Activated CD4-positive, alpha-beta T cell treated with anti-CD3 and anti-CD28 coated beads for 24 hours (primary cell): ENCODE measurements at regions not wholly inside any gene's neighbourhood (a gene's known extent, or its start where the extent isn't known, plus 50 kb on each side); places are given as distances from the start of the nearest gene placed in this dataset.

Source experiments
- DNase-seq, 2 donors: peaks; one replicate each; pipeline ENCODE4 v3.0.0-alpha.2; 2020; ENCODE audit warnings: low read depth in 2 of 2

DNA sequence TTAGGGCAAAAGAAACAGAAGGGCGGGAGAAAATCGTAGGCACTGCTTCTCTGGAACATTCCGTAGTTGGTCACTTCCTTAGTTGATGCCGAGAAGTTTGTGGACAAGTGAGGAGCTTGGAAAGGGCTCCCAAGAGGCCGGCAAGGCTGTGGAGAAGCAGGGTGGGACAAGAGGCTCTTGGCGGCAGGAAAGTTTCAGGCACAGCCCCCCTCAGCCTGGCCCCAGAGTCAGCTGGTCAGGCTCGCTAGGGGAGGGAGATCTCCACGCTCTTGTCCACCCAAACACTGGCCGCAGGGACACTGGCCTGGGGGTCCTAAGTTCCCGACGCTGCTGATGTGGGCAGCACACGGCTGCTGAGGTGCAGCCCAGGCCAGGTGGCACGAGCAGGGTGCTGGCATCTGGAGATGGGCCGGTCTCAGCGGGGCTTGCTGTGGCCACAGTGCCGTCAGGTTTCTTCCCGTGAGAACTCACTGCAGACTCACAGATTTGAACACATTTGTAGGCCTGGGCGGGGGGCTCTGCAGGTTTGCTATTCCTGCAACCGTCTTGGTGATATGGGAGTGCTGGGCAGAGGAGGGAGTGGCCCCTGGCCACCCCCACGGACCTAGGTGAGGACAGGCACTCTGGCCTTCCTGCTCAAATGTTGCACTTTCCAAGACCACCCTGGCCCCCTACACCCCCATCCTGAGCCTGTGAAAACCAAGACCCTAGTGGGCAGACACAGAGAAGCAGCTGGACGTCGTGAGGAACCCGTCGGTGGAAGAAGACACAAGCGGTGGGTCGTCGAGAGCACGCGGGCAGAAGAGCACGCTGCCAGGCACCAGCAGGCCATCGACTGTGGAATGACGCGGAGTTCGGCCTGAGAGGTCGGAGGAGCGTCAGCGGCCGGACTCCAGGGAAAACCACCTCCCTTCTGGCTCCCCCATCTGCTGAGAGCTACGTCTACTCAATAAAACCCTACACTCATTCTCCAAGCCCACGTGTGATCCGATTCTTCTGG is 160.1 kb downstream of the ERMARD start:
- no peak for DNase-seq

DNA sequence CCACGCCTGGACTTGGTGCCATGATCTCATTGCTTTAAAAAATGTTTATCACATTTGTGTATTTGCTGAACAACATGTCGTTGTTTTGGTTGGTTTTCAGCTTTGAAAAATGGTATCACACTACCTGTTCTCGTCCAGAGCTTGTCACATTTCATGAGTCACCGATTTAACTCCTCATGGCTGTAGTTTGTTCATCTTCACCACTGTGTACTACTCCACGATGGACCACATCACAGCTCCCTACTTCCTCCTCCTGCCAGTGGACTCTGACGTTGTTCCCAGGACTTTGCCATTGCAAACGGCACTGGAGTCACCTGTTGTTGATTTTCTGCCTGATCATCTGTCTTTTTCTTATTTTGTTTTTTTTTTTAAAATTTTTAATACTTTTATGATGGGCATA is 157.7 kb downstream of the ERMARD start:
- no peak for DNase-seq

DNA sequence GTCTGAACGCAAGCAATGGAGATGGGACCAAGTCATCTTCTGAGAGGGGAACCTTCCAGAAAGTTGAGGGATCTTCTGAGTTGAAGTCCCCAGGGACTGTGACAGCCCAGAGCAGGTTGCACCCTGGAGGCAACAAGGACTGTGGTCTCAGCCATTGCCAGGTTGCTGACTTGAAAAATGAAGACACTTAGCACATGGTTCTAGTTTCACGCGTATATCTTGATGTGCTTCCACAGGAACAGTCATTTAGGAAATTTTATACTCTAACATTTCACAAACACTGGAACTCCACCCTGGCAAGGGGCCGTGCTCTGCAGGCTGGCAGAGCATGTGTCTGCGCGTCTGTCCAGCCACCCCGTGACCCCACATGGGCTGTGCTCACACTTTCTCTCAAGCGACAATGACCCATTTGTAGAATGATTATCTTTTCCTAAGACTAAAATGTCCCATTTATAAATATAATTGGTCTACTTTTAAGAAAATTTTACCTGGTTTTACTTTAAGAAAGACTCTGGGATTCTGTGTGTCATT is 157.0 kb downstream of the ERMARD start:
- DNase-seq: no peak

DNA sequence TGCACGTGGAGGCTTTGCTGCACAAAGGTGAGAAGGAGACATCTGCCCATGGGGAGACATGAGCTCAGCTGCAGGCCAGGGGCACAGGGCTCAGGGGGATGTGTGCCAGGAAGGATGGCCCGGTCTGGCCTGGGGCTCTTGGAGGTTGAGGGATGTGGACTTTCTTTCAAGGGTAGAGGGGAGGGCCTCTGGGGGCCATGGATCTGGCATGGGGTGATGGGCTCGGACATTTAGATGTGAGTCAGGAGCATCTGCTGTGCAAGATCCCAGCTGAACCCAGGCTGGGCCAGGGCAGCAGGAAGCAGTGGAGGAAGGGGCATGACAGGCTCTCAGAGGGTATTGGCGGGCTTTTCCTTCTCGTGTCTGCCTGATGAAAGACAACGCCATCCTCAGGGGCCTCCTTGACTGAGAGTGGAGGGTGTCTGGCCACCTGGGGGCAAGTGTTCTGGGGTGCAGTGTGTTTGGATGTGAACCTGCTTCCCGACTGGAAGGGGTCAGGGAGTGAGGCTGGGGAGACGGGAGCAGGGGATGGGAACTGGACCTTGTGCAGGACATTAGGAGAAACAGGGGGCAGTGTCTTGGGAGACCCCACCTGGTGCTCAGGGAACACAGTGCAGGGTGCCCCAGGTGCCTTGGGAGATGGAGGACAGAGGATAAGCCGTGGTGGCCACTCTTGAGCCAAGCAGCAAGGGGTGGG is 156.1 kb downstream of the ERMARD start:
- DNase-seq: no peak

DNA sequence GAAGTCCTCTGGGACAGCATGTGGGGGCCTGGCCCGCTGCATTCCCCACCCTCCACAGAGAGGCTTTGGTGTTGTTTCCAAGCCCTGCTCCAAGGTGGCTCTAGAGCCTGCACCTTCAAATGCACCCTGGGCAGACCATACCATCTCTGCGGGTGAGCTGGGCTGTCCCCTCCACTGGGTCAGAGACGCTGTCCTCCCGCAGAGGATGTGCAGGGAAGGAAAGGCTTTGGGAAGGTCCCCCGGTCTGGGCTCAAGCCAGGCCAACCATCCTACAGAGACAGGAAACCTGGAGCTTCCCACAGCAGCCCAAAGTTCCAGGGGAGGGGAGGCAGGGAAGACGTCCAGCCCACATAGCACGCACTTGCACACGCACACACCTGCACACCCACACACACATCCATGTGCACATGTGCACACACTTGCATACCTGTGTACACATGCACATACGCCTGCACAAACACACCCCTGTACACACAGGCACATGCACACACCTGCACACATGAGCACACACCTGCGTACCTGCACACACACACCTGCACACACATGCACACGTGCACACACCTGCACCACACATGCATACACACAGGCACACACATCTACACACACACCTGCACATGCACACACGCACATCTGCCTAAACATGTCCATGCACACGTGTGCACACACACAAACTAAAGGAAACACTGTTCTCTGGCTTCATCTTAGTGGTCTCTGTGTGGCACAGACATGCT is 155.4 kb downstream of the ERMARD start:
- no peak for DNase-seq

DNA sequence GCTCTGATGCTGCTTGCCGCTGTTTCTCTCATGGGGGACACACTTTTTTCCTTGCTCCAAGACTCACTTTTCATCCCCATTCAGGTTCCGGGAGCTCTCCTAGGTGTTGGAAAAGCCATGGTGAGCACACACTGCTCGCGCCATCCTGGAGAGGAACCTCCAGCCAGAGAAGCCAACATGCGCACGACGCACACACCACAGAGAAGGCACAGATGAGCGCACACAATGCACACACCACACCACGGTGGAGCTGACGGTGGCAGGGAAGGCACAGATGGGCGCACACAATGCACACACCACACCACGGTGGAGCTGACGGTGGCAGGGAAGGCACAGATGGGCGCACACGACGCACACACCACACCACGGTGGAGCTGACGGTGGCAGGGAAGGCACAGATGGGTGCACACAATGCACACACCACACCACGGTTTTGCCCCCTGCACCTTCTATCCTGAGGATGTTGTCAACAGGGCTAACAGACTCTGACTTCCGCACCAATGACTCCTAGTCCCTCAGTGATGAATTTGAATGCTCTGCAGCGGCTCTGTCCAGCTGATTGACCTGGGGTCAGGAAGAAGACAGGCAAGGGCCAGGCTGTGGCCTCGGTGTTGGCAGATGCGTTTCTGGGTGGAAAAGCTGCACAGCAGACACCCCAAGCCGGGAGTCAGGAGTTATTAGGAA is 154.7 kb downstream of the ERMARD start:
- no peak for DNase-seq

DNA sequence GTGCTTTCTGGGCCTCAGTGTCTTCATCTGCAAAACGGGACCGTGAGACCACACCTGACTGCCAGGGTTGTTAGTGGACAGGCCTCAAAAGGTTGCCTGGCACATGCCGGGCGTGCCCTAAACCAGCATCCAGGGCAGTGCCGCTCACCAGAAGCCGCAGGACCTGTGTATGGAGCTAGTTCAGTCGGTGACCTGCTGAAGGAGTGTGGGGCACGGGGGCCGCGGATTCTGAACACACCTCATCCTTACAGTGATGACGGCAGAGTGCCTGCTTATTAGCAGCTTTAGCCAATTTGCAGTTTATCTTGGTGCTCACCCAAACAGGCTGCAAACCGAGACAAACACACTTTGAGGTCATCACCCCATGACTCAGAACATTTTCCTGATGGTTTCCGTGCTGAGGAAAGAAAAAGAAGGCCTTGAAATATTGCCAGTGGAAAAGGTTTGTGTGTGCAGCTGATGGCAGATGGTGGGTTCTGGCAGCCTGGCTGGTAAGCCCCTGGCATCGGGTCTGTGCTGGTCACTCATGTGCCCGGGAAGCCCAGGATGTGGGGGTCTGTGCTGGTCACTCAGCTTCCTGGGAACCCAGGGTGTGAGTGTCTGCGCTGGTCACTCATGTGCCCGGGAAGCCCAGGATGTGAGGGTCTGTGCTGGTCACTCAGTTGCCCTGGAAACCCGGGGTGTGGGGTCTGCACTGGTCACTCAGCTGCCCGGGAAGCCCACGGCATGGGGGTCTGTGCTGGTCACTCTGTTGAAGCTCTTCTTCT is 153.8 kb downstream of the ERMARD start:
- DNase-seq: no peak

DNA sequence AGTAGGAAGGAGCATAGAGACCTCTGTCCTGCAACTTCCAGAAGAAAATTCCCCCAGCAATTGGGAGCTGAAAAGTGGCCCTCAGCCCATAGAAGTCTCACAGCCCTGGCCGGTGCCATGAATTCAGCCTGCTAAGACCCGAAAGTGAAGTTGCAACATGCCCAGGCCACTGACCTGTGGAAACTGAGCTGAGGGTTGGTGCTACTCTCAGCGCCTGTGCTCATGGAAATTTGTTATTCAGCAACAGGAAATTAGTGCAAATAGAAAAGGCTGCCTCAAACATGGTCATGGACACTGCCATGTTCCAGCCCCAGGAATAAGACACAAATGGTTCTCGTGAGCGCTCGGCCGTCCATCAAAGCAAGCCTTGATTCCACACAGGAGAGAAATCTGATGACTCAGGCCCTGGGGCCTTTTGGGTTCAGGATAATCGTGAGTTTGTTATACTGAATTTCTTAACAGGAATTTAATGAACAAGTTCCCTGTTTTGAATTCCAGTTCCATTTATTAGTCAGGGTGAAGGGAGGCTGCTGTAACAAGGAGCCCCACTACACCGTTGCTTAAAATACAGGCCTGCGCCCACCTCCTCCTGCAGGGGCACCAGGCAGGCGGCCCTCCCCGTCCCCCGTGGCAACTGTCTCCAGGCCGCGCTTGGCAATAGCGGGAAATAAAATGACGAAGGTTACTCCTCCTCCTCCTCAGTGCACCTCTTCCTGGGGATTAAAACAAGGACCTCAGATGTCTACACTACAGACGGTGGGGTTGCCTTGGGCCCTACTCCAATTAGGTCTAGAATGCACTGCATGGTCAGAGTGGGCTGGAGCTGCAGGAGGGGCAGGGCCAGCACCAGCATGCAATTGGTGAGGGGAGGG is 152.9 kb downstream of the ERMARD start:
- no peak for DNase-seq

DNA sequence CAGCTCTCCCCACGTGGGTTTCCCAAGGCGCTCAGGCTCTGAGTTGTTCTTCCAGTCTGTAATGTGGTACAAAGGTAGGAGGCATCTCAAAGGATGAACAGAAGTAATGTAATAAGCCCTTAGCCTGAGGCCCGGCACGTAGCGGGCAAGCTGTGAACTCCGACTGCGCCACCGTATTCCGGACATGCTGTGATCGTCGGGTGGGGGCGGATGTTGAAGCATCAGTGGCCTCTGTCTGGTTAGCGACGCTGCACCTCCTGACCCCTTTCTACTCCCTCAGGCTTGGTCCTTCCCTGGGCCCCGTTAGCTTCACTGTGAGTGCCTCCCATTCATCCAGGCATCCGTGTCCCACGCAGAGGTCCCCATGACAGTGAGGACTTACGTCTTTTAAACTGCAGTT is 151.7 kb downstream of the ERMARD start:
- DNase-seq: no peak

DNA sequence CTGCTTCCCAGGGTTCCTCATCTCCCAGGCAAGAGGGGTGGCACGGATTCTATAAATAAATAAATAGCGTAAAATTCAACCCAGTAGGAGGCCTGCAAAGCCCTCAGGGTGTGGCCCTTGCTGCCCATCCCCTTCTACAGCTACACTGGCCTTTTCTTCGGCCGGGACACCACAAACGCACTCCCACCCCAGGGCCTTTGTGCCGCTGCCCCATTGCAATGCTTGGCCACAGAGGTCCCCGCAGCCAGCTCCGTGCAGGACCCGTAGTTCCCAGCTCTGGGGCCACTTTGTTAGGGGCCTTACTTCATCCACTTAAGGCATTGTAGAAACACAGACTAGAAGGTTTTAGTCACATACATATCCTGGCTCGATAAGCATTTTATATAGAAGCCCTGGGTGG is 151.2 kb downstream of the ERMARD start:
- DNase-seq: no peak

DNA sequence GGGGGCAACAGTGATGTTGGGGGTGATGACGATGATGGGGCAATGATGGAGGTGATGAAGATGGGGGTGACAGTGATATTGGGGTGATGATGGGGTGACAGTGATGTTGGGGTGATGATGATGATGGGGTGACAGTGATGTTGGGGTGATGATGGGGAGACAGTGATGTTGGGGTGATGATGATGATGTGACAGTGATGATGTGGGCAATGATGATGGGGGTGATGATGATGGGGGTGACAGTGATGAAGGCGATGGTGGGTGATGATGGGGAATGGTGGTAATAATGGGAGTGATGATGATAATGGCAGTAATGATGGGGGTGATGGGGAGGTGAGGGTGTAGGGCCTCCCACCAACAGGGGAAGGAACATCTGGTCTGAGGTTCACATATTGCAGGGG is 150.6 kb downstream of the ERMARD start:
- no peak for DNase-seq

DNA sequence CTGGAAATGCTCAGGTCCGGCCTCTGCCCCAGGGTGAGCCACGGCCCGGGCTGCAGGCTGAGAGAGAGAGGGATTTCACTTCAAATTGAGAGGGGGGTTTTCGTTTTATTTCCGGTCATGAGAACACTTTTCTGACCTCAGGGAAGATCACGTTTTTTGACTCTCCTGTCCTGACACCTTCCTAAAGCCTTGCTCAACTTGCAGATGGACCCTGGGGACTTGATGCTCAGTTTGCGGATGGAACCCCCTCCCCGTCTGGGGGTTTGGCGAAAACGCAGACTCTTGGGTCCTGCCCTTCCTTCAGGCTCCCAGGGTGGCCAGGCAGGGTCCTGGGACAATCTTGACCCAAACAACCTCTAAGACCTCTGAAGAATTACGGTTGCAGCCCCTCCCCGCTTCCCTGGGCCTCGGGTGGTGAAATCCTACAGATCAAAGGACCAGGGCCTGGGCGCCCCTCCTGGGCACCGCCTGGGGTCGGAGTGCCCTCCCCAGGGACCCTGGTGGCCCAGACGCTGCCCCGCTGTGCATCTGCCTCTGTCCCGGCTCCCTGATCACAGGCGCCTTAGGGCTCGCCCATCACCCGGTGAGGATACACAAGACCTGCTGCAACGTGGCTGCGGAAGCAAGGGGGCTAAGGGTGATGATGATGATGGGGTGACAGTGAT is 148.2 kb downstream of the ERMARD start:
- DNase-seq: no peak

DNA sequence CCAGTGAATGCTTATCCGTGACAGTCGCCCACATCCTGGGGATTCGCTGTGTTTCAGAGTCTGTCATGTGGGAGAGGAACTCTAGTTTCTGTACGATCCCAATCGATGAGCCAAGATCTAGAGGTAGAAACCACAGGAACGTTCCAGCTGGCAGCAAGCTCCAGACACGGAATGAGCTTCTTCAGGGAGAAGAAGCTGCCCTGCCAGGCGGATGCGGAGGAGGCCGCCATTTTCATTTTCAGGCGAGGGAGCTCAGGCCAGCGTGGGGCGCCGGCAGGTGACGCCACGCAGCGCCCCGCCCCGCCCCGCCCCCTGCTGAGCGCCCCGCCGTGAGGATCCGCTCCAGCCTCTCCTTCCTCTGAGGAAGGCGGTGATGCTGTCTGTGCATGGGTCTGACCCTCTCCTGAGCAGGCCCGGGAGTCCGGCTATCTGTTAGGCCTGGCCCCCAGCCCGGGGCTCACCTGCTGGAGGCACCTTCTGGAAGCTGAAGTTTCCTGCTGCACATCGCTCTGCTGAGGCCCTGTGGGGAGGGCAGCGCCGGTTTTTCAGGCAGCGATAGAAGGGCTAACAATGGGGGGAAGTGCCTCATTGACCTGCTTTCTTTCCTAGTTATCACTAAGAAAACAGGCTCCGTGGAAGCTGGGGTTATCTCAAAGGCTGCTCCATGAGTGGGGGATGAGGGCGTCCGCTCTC is 147.5 kb downstream of the ERMARD start:
- no peak for DNase-seq

DNA sequence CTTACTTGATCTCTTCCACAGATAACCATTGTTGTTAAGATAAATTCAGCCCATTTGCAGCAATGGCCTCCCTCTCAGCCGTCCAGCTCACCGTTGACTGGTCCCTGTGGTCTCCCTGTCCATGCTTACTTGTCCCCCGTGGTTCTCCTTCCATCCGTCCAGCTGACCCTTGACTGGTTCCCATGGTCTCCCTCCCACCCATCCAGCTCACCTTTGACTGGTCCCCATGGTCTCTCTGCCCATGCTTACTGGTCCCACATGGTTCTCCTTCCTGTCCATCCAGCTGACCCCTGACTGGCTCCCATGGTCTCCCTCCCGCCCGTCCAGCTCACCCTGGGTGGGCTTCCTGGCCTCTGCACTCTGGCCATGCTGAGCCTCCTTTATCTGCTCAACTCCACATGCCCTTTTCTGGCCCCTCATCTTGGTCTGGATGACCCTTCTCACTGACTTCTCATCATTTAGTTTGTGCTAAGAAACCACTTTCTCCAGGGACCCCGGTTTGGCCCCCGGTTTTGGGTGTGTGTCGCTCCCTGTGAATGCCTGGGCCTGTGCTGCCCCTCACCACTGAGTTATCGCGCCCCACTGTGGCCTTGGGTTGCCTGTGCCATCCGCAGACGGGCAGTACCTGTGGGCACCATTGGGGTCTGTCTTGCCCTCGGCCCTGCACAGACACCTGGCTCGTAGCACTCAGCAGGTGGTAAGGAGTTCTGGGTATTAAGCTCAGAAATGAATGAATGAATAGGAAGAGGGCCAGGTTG is 146.4 kb downstream of the ERMARD start:
- no peak for DNase-seq

DNA sequence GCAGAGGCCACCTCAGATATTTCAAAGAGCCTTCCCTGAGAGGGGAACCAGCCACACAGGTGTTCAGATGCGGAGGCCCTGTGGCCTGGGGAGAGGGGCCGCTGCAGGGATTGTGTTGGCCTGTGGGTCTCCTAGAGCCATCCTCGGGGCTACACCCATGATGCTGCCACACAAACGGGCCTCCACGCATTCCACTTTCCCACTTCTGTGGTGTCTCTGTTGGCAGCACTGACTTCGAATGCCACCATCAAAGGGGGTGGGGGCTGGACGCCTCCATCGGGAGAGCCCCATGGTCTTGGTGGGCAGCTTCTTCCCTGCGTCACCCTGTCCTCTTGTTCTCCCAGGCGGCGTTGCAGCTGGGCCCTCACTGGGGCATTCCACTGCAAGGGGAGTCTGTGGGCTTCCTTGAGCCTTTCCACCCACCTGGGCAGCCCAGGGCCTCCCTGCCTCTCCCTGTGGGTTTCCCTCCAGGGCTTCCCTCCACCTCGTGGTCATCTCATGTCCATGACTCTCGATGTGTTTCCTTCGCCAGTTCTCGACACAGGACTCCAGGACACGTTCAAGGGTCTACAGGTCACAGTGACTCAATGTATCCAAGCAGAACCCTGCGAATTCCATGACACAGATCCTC is 145.5 kb downstream of the ERMARD start:
- no peak for DNase-seq

DNA sequence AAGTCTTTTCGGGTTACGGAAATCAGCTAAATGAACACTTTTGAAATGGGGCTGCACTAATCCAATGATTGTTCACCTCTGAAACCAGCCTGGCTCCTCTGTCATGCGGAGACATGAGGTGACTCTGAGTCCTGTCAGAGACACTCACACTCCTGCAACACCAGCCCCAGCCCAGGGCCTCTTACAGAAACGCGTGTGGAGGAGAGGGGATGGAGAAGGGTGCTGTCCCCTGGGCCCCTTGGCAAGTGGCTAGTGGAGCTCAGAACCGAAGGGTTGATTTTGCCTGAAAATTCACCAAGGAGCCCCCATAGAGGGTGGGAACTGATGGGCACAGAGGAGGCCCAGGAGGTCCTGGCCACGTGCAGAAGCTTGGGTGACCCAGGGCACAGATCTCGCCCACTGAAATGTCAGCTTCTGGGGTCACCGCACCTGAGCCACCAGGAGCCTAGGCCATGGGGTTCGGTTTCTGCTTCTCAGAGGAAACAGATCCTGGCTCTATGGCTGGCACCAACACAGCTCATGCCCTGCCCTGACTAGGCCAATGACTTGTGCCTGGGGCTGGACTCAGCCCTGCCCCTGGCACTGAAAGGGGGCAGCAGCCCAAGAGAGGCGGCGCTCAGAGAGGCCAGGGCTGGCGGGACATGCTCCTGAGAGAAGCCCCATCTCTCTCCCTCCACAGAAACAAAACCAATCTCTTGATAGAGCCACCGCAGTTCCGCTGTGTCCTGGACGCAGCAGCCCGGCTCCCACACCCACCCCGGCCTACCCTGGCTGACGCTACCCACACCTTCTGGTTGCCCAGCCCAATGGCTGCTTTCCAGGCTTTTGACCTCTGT is 144.7 kb downstream of the ERMARD start:
- no peak for DNase-seq
